ENCODE measurements at regions not wholly inside any gene's neighbourhood (a gene's known extent, or its start where the extent isn't known, plus 50 kb on each side); places are given as distances from the start of the nearest gene placed in this dataset.

GRCh38 chr6:96465321-96465903, 56.2 kb upstream of the UFL1 start:
- no peak for DNase-seq (ENCODE audit: low spot score)

- DNase-seq (ENCODE audit: low spot score), result peak; percentile 18
Observed at GRCh38 chr6:96466147-96466863, 55.3 kb upstream of the UFL1 start.

GRCh38 chr6:96467814-96468213, 53.8 kb upstream of the UFL1 start:
- no peak for DNase-seq (ENCODE audit: low spot score)

GRCh38 chr6:96468281-96468680, 53.3 kb upstream of the UFL1 start:
- DNase-seq (ENCODE audit: low spot score), result no peak

GRCh38 chr6:96468681-96469224, 52.9 kb upstream of the UFL1 start:
- DNase-seq (ENCODE audit: low spot score), result peak; percentile 10

- DNase-seq (ENCODE audit: low spot score), result no peak
Observed at GRCh38 chr6:96469312-96469711, 52.3 kb upstream of the UFL1 start.

- no peak for DNase-seq (ENCODE audit: low spot score)
Observed at GRCh38 chr6:96470296-96470695, 51.3 kb upstream of the UFL1 start.

All from CD4-positive, alpha-beta T cell treated with Interleukin-2 at 100 ng/mL for 4 hours (primary cell).